ENCODE measurements at regions not wholly inside any gene's neighbourhood (a gene's known extent, or its start where the extent isn't known, plus 50 kb on each side); places are given as distances from the start of the nearest gene placed in this dataset.

DNA sequence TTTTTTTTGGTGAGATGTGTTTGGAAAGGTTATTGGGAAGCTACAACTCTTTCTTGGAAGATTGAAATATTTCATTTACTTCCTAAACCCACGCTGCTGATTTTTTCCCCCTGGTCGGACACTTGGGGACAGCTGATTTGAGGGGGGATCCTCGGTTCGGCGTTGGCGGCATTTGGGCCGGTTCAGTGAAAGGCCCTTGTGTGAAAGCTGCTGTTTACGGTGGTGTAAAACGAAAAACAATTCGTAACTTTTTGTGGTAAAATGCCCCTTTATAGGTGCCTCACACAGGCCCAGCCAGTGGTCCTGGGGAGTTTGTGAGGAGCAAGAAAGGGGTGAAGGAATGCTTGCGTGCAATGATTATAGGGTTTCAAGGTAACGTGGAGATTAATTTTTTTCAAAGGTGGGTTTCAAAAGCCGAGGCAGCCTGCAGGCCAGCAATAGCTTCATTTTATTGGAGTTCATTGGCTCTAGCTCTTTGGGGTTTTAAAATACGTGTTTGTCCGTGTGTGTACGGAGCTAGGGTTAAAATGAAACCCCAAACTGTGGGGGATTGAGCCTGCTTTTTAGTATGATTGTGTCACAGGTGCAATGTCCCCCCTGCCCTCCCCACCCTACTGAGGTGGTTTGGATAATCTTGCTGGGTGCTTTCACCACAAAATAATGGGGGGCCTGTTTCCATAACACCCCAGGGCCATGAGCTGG lies 77.2 kb upstream of the PPARA start:
- Histone ChIP-seq H3K9me3 (ENCODE audit: control insufficient read depth, low read length) (no peaks in the 10 kb centered on the region), H3K27me3 (replicated peaks; ENCODE audit: control insufficient read depth, insufficient read depth, low read length, poor library complexity, severe bottlenecking) (no peaks in the 10 kb centered on the region), H3K27ac (ENCODE audit: insufficient read depth, low read length, poor library complexity, severe bottlenecking) (no peak overlapping the region), H3K4me1 (ENCODE audit: control insufficient read depth, insufficient read depth, low read length, poor library complexity, severe bottlenecking) (peaks cover 18% of the 10 kb centered on the region), H3K4me3 (ENCODE audit: insufficient read depth, low read depth, low read length, poor library complexity, severe bottlenecking) (peak overlapping the region; percentile 76), H3K36me3 (ENCODE audit: control insufficient read depth, insufficient read depth, low read length) (no peaks in the 10 kb centered on the region)
- DNase-seq, result no peak

DNA sequence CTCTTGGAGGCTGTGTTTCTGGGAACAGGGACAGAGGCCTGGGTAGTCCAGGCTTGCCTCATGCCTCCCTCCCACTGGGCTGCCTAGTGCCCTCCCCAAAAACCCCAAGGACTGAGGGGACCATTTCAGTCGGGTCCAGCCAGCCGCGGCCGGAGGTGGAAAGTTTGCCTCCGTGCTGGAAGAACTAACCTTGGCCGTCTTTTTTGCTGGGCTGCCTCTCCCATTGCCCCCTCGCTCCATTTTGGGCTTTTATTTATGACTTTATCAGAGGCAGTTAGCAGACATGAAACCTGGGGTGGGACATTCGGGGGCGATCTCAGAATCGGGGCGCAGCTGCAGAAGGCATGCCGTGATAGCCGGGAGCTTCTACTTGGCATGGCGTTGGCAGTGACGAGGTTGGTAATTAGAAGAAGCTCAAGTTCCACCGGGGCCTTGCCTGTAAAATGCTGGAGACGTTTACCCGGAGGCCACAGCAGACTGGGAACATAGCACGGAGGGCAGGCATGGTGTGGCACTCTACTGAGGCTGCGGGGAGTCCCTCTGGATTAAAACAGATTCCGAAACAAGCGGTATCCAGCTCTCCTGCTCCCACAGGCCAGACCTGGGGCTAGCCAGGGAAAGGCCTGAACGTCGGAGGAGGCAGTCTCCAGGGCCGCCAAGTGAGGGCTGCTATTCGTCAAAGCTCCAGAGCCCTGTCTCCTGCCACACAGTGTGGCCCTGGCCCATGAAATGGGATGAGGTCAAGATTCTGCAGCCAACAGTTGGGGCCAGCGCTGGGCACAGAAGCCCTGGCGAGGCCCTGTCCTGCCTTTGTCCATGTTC lies 76.4 kb upstream of the PPARA start:
- Histone ChIP-seq H3K4me1 (ENCODE audit: control insufficient read depth, insufficient read depth, low read length, poor library complexity, severe bottlenecking) (peaks cover 18% of the 10 kb centered on the region), H3K27me3 (replicated peaks; ENCODE audit: control insufficient read depth, insufficient read depth, low read length, poor library complexity, severe bottlenecking) (no peaks in the 10 kb centered on the region), H3K27ac (ENCODE audit: insufficient read depth, low read length, poor library complexity, severe bottlenecking) (no peak overlapping the region), H3K9me3 (ENCODE audit: control insufficient read depth, low read length) (no peaks in the 10 kb centered on the region), H3K4me3 (ENCODE audit: insufficient read depth, low read depth, low read length, poor library complexity, severe bottlenecking) (no peak overlapping the region), H3K36me3 (ENCODE audit: control insufficient read depth, insufficient read depth, low read length) (no peaks in the 10 kb centered on the region)
- no peak for DNase-seq

DNA sequence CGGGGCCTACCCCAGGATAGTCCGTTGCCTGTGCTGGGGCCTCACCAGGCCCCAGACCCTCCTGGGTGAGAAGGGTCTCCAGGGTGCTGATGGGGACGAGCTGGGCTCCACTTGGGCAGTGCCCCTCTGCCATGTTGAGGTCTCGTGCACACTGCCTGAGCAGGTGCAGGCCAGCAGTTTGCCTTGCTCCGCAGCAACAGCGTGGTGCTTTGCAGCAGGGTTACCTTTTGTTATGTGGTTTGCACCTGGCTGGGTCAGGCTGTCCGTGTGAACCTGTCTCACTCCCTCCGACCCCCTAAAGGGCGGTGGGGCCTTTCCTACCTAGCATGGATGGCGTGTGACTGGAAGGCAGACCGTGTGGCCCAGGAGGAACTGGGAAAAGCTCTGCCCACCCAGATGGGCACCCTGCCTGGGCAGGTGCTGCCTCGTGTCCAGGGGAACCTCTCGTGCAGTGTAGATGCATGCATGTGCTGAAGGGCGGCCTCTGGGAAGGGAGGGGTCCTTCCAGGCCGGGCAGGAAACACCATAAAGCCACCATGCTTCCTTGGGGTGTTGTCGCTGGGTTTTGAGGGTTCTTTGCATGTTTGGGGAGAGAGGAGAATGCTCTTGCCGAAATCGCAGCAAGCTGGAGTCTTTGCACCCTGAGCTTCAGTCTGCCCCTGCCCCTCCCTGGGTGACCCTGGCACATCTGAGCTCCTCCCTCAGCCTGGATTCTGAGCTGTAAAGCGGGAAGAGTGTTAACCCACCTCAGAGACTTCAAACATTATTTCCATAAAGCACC lies 75.4 kb upstream of the PPARA start:
- Histone ChIP-seq H3K9me3 (ENCODE audit: control insufficient read depth, low read length) (no peaks in the 10 kb centered on the region), H3K36me3 (ENCODE audit: control insufficient read depth, insufficient read depth, low read length) (no peaks in the 10 kb centered on the region), H3K4me3 (ENCODE audit: insufficient read depth, low read depth, low read length, poor library complexity, severe bottlenecking) (no peak overlapping the region), H3K27ac (ENCODE audit: insufficient read depth, low read length, poor library complexity, severe bottlenecking) (no peak overlapping the region), H3K27me3 (replicated peaks; ENCODE audit: control insufficient read depth, insufficient read depth, low read length, poor library complexity, severe bottlenecking) (no peaks in the 10 kb centered on the region), H3K4me1 (ENCODE audit: control insufficient read depth, insufficient read depth, low read length, poor library complexity, severe bottlenecking) (peaks cover 9% of the 10 kb centered on the region)
- no peak for DNase-seq

DNA sequence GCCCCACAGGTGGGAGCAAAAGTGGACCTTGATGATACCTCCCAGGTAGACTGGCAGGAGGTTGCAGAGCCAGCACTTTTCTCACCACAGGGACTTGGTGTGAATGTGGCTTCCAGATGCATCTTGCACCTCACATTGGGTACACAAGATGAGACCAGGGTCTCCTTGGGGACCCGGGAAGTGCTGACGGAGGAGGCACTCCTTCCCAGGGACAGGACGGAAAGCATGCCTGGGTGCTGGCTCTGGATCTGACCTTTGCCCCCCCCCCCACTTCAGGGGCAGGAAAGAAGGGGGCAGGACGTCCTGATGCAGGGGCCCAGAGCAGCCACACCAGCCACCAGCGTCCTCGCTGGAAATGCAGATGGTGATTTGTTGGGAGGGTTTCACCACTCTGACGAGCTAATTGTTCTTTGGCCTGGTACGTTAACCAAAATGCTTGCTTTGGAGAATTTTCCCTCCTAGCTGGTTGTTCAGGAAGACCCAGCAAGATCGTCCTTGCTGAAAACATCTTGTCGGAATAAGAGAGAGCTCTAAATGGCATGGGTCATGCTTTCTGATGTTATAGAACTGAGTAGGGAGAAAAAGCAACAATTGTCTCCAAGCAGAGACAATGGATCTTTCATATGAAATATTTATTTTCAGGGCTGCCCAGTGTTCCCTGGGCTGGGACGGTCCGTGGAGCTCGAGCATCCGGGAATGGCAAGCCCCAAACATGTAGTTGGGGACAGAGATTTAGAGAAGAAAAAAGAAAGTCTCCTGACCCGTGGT lies 74.4 kb upstream of the PPARA start:
- Histone ChIP-seq H3K4me1 (ENCODE audit: control insufficient read depth, insufficient read depth, low read length, poor library complexity, severe bottlenecking) (peaks cover 7% of the 10 kb centered on the region), H3K27me3 (replicated peaks; ENCODE audit: control insufficient read depth, insufficient read depth, low read length, poor library complexity, severe bottlenecking) (no peaks in the 10 kb centered on the region), H3K36me3 (ENCODE audit: control insufficient read depth, insufficient read depth, low read length) (no peaks in the 10 kb centered on the region), H3K9me3 (ENCODE audit: control insufficient read depth, low read length) (no peaks in the 10 kb centered on the region), H3K27ac (ENCODE audit: insufficient read depth, low read length, poor library complexity, severe bottlenecking) (no peak overlapping the region), H3K4me3 (ENCODE audit: insufficient read depth, low read depth, low read length, poor library complexity, severe bottlenecking) (no peak overlapping the region)
- no peak for DNase-seq

DNA sequence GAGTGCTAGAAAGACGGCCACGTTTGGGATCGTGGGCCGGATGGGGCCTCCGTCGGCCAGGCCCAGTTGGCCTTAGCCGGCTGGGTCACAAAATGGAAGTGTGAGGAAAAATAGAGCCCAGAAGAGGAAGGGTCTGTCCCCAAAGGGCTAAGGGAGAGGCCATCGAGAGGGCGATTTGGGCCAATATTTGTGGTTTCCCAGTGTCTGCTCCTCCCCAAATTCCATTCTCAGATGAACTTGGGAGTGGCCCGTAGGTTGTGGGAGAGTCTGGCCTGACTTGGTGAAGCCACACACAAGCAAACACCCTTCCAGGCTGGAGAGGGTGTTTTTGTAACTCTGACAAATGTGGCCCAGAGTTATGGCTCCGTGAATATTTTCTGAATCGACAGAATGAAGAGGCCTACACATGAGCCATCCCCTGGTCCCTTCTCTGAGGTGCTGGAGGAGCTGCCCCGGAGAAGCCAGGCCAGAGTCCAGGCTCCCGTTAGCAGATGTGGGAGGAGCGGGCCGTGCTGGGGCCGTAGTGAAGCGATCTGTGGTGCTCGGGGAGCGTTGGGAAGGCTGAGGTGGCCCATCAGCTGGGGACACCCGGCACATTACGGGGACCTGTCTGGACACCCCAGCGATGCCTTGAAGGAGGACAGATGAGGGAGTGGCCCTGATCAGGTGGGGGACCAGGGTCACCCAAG lies 73.5 kb upstream of the PPARA start:
- no peak overlapping the region for H3K27ac ChIP-seq (ENCODE audit: insufficient read depth, low read length, poor library complexity, severe bottlenecking)
- H3K4me1 ChIP-seq (ENCODE audit: control insufficient read depth, insufficient read depth, low read length, poor library complexity, severe bottlenecking), result peaks cover 7% of the 10 kb centered on the region
- DNase-seq, result no peak
- no peaks in the 10 kb centered on the region for H3K36me3 ChIP-seq (ENCODE audit: control insufficient read depth, insufficient read depth, low read length)
- no peaks in the 10 kb centered on the region for H3K9me3 ChIP-seq (ENCODE audit: control insufficient read depth, low read length)
- H3K4me3 ChIP-seq (ENCODE audit: insufficient read depth, low read depth, low read length, poor library complexity, severe bottlenecking), result no peak overlapping the region
- no peaks in the 10 kb centered on the region for H3K27me3 ChIP-seq (replicated peaks; ENCODE audit: control insufficient read depth, insufficient read depth, low read length, poor library complexity, severe bottlenecking)

DNA sequence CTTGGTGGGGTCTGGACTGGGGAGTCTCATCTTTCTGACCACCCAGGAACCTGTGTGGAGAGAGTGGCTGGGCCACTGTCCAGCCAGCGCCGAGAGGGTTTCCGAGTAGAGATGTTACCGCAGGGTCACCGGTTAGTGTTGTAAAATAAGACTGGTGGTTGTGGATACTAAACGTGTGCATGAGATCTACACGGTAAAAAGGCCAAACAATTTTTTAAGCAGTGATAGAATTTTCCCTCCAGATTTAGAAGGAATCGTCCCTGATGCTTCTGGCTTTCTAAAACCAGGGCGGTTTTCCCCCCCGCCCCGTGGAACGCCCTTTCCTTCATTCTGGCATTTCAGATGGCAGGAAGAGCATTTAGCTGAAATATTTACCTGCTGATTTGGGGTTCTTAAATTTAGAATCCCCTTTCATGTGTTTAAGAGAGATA lies 72.6 kb upstream of the PPARA start:
- Histone ChIP-seq H3K36me3 (ENCODE audit: control insufficient read depth, insufficient read depth, low read length) (no peaks in the 10 kb centered on the region), H3K4me3 (ENCODE audit: insufficient read depth, low read depth, low read length, poor library complexity, severe bottlenecking) (no peak overlapping the region), H3K27me3 (replicated peaks; ENCODE audit: control insufficient read depth, insufficient read depth, low read length, poor library complexity, severe bottlenecking) (no peaks in the 10 kb centered on the region), H3K27ac (ENCODE audit: insufficient read depth, low read length, poor library complexity, severe bottlenecking) (no peak overlapping the region), H3K9me3 (ENCODE audit: control insufficient read depth, low read length) (no peaks in the 10 kb centered on the region), H3K4me1 (ENCODE audit: control insufficient read depth, insufficient read depth, low read length, poor library complexity, severe bottlenecking) (peaks cover 7% of the 10 kb centered on the region)
- no peak for DNase-seq

DNA sequence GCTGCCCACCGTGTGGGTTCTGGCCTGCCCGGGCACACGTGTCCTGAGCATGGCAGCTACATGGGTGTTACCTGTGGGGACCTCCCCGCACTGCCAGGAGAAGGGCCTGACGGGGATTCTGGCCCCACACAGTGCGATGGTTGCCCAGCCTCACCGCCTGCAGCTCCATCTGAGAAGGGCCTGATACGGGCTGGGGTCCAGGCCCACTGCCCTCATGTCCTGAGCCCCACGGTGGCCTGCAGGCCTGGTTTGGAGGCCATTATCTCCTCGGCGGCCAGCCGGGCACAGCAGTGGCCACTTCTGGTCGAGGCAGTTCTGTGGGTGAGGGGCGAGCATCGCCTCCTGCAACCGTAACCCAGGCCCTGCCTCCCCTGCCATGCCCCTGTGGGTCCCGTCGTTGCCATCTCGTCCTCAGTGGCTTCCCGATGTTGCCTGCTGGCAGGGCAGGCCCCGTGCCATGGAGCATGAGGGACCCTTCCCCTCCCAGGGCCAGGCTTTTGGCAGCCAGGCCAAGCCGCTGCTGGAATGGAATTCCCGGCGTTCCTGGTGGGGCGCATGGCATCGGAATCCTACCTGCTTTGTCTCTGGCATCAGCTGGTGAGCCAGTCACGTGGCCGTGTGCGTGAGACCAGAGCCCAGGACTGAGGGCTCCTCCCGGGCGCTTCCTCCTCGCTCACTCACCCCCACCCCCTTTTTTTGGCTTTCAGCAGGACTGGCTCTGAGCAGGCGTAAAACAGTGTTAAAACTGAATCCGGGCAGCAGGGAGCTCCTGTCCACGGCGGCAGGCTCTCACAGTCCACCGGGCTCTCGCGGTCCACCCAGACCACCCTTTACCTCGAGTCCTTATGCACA lies 71.9 kb upstream of the PPARA start:
- H3K4me1 ChIP-seq (ENCODE audit: control insufficient read depth, insufficient read depth, low read length, poor library complexity, severe bottlenecking), result peaks cover 7% of the 10 kb centered on the region
- H3K9me3 ChIP-seq (ENCODE audit: control insufficient read depth, low read length), result no peaks in the 10 kb centered on the region
- no peak overlapping the region for H3K27ac ChIP-seq (ENCODE audit: insufficient read depth, low read length, poor library complexity, severe bottlenecking)
- no peaks in the 10 kb centered on the region for H3K27me3 ChIP-seq (replicated peaks; ENCODE audit: control insufficient read depth, insufficient read depth, low read length, poor library complexity, severe bottlenecking)
- H3K36me3 ChIP-seq (ENCODE audit: control insufficient read depth, insufficient read depth, low read length), result no peaks in the 10 kb centered on the region
- no peak for DNase-seq
- no peak overlapping the region for H3K4me3 ChIP-seq (ENCODE audit: insufficient read depth, low read depth, low read length, poor library complexity, severe bottlenecking)

DNA sequence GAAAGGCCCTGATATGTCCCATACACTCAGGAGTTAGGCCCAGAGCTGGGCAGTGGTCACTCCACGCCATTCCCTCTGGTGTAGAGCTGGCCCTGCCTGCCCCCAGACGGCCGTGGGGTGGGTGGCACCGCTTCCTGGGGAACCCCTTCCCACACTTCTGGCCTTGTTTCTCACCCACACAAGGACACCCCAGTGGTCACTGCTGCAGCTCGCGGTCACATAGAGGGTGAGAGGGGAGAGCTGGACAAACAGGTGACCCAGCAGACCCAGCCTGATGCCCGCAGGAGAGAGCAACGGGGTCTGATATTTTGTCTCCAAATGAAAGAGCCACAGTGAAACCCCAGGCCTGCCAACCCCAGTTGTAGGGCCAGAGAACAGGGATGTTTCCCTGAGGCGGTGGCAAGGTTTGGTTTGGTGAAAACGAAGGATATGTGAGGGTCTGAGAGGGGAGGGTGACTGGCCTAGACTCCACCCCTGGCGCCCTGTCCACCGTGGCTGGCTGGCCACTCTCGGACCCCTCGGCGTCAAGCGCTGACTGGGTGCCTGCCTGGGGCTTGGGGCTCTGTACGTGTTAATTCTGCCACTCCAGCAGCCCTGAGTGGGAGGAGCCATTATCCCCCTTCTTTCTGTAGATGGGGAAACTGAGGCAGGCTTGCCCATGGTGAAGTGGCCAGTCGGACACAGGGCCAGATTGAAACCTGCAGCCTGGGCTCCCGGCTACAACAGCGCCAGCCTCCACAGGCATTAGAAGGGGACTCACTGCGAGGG lies 71.0 kb upstream of the PPARA start:
- Histone ChIP-seq H3K27me3 (replicated peaks; ENCODE audit: control insufficient read depth, insufficient read depth, low read length, poor library complexity, severe bottlenecking) (no peaks in the 10 kb centered on the region), H3K4me3 (ENCODE audit: insufficient read depth, low read depth, low read length, poor library complexity, severe bottlenecking) (no peak overlapping the region), H3K9me3 (ENCODE audit: control insufficient read depth, low read length) (no peaks in the 10 kb centered on the region), H3K27ac (ENCODE audit: insufficient read depth, low read length, poor library complexity, severe bottlenecking) (no peak overlapping the region), H3K4me1 (ENCODE audit: control insufficient read depth, insufficient read depth, low read length, poor library complexity, severe bottlenecking) (peaks cover 7% of the 10 kb centered on the region), H3K36me3 (ENCODE audit: control insufficient read depth, insufficient read depth, low read length) (no peaks in the 10 kb centered on the region)
- DNase-seq, result no peak
